ENCODE measurements at regions not wholly inside any gene's neighbourhood (a gene's known extent, or its start where the extent isn't known, plus 50 kb on each side); places are given as distances from the start of the nearest gene placed in this dataset.
"Not testable (repeated sequence)": the region's sequence is repeated elsewhere in the genome, so short reads cannot be mapped to it uniquely, and the experiment has no call there.

DNA sequence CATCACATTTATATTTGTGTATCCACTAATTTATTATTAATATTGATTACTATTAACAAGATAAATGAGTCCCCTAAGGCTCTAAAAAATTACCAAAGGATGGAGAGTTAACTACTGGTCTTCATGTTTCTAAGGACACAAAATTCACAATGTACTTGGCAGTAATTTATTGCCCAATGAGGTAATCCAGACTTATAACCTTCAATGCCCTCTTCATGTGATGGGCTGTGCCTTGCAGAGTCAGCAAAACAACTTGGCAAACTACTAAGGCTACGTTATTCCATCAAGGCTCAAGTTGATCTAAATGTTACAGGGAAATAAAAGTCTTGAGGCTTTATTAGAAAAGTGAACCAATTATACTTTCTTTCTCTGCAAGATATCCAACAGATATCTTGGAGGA lies 804.9 kb upstream of the NXPH2 start:
- H3K4me3 ChIP-seq (ENCODE audit: low read depth in 1 of 3, low read length in 3 of 3) = no peak overlapping the region
- no peak overlapping the region for H3K27ac ChIP-seq (ENCODE audit: low read depth in 1 of 3, low read length in 2 of 3)
- no peaks in the 10 kb centered on the region for H3K9me3 ChIP-seq (ENCODE audit: control insufficient read depth in 2 of 2, insufficient read depth in 1 of 2, low read depth in 1 of 2, low read length in 1 of 2)
- no peaks in the 10 kb centered on the region for H3K4me1 ChIP-seq (ENCODE audit: control insufficient read depth in 3 of 3, insufficient read depth in 2 of 3, low read depth in 1 of 3, low read length in 2 of 3)
- no peak for FAIRE-seq
- WGBS, 3 donors = 69 to 78% (median 71%) methylated on average over 1 of the region's 1 CpG
- DNase-seq = no peak
- no peaks in the 10 kb centered on the region for H3K27me3 ChIP-seq (ENCODE audit: control insufficient read depth in 3 of 3, insufficient read depth in 3 of 3, low read length in 3 of 3)
- no peaks in the 10 kb centered on the region for H3K36me3 ChIP-seq (ENCODE audit: control insufficient read depth in 3 of 3, insufficient read depth in 2 of 3, low read depth in 1 of 3, low read length in 3 of 3)

GRCh38 chr2:139574371-139574770 lies 794.2 kb upstream of the NXPH2 start:
- no peaks in the 10 kb centered on the region for H3K9me3 ChIP-seq (ENCODE audit: control insufficient read depth in 2 of 2, insufficient read depth in 1 of 2, low read depth in 1 of 2, low read length in 1 of 2)
- H3K27me3 ChIP-seq (ENCODE audit: control insufficient read depth in 3 of 3, insufficient read depth in 3 of 3, low read length in 3 of 3) = no peaks in the 10 kb centered on the region
- no peak for FAIRE-seq
- H3K4me1 ChIP-seq (ENCODE audit: control insufficient read depth in 3 of 3, insufficient read depth in 2 of 3, low read depth in 1 of 3, low read length in 2 of 3) = no peaks in the 10 kb centered on the region
- no peak overlapping the region for H3K27ac ChIP-seq (ENCODE audit: low read depth in 1 of 3, low read length in 2 of 3)
- no peaks in the 10 kb centered on the region for H3K36me3 ChIP-seq (ENCODE audit: control insufficient read depth in 3 of 3, insufficient read depth in 2 of 3, low read depth in 1 of 3, low read length in 3 of 3)
- no peak for DNase-seq
- H3K4me3 ChIP-seq (ENCODE audit: low read depth in 1 of 3, low read length in 3 of 3) = no peak overlapping the region
- WGBS, 3 donors = 0 to 2% (median 0%) methylated on average over 1 of the region's 1 CpG

GRCh38 chr2:139556789-139557188 lies 776.6 kb upstream of the NXPH2 start:
- no peaks in the 10 kb centered on the region for H3K9me3 ChIP-seq (ENCODE audit: control insufficient read depth in 2 of 2, insufficient read depth in 1 of 2, low read depth in 1 of 2, low read length in 1 of 2)
- DNase-seq (no peak), FAIRE-seq (no peak)
- H3K4me3 ChIP-seq (ENCODE audit: low read depth in 1 of 3, low read length in 3 of 3) = no peak overlapping the region
- H3K4me1 ChIP-seq (ENCODE audit: control insufficient read depth in 3 of 3, insufficient read depth in 2 of 3, low read depth in 1 of 3, low read length in 2 of 3) = no peaks in the 10 kb centered on the region
- no peak overlapping the region for H3K27ac ChIP-seq (ENCODE audit: low read depth in 1 of 3, low read length in 2 of 3)
- 85 to 88% (median 88%) methylated on average over 5 of the region's 5 CpGs for WGBS, 3 donors
- no peaks in the 10 kb centered on the region for H3K36me3 ChIP-seq (ENCODE audit: control insufficient read depth in 3 of 3, insufficient read depth in 2 of 3, low read depth in 1 of 3, low read length in 3 of 3)
- no peaks in the 10 kb centered on the region for H3K27me3 ChIP-seq (ENCODE audit: control insufficient read depth in 3 of 3, insufficient read depth in 3 of 3, low read length in 3 of 3)

GRCh38 chr2:139550873-139551272 lies 770.7 kb upstream of the NXPH2 start:
- Histone ChIP-seq H3K27ac (ENCODE audit: low read depth in 1 of 3, low read length in 2 of 3) (no peak overlapping the region), H3K4me3 (ENCODE audit: low read depth in 1 of 3, low read length in 3 of 3) (no peak overlapping the region), H3K9me3 (ENCODE audit: control insufficient read depth in 2 of 2, insufficient read depth in 1 of 2, low read depth in 1 of 2, low read length in 1 of 2) (no peaks in the 10 kb centered on the region), H3K27me3 (ENCODE audit: control insufficient read depth in 3 of 3, insufficient read depth in 3 of 3, low read length in 3 of 3) (no peaks in the 10 kb centered on the region), H3K4me1 (ENCODE audit: control insufficient read depth in 3 of 3, insufficient read depth in 2 of 3, low read depth in 1 of 3, low read length in 2 of 3) (no peaks in the 10 kb centered on the region), H3K36me3 (ENCODE audit: control insufficient read depth in 3 of 3, insufficient read depth in 2 of 3, low read depth in 1 of 3, low read length in 3 of 3) (no peaks in the 10 kb centered on the region)
- FAIRE-seq = no peak
- DNase-seq = no peak

- 0 to 33% (median 3%) methylated on average over 1 of the region's 1 CpG for WGBS, 3 donors
- no peaks in the 10 kb centered on the region for H3K9me3 ChIP-seq (ENCODE audit: control insufficient read depth in 2 of 2, insufficient read depth in 1 of 2, low read depth in 1 of 2, low read length in 1 of 2)
- H3K4me1 ChIP-seq (ENCODE audit: control insufficient read depth in 3 of 3, insufficient read depth in 2 of 3, low read depth in 1 of 3, low read length in 2 of 3) = no peaks in the 10 kb centered on the region
- FAIRE-seq (no peak), DNase-seq (no peak)
- no peak overlapping the region for H3K4me3 ChIP-seq (ENCODE audit: low read depth in 1 of 3, low read length in 3 of 3)
- H3K36me3 ChIP-seq (ENCODE audit: control insufficient read depth in 3 of 3, insufficient read depth in 2 of 3, low read depth in 1 of 3, low read length in 3 of 3) = no peaks in the 10 kb centered on the region
- H3K27me3 ChIP-seq (ENCODE audit: control insufficient read depth in 3 of 3, insufficient read depth in 3 of 3, low read length in 3 of 3) = no peaks in the 10 kb centered on the region
- H3K27ac ChIP-seq (ENCODE audit: low read depth in 1 of 3, low read length in 2 of 3) = no peak overlapping the region
Measured at GRCh38 chr2:139550341-139550740, 770.2 kb upstream of the NXPH2 start.

GRCh38 chr2:139544186-139544851 lies 764.1 kb upstream of the NXPH2 start:
- FAIRE-seq (no peak), DNase-seq (no peak)
- 64 to 72% (median 64%) methylated on average over 3 of the region's 3 CpGs for WGBS, 3 donors

DNA sequence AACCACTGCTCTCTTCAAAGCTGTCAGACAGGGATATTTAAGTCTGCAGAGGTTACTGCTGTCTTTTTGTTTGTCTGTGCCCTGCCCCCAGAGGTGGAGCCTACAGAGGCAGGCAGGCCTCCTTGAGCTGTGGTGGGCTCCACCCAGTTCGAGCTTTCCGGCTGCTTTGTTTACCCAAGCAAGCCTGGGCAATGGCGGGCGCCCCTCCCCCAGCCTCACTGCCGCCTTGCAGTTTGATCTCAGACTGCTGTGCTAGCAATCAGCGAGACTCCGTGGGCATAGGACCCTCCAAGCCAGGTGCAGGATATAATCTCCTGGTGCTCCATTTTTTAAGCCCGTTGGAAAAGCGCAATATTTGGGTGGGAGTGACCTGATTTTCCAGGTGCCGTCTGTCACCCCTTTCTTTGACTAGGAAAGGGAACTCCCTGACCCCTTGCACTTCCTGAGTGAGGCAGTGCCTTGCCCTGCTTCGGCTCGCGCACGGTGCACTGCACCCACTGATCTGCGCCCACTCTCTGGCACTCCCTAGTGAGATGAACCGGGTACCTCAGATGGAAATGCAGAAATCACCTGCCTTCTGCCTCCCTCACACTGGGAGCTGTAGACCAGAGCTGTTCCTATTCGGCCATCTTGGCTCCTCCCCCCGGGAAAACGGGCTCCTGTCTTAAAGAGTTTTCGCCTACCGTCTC lies 758.3 kb upstream of the NXPH2 start:
- not testable (repeated sequence) for FAIRE-seq

More at GRCh38 chr2:139544186-139544851, 764.1 kb upstream of the NXPH2 start:
- H3K4me3 ChIP-seq (ENCODE audit: low read depth in 1 of 3, low read length in 3 of 3) = no peak overlapping the region
- no peaks in the 10 kb centered on the region for H3K4me1 ChIP-seq (ENCODE audit: control insufficient read depth in 3 of 3, insufficient read depth in 2 of 3, low read depth in 1 of 3, low read length in 2 of 3)
- peaks cover 0 to 3% of the 10 kb centered on the region in 2 donors for H3K9me3 ChIP-seq (ENCODE audit: control insufficient read depth in 2 of 2, insufficient read depth in 1 of 2, low read depth in 1 of 2, low read length in 1 of 2)
- H3K27ac ChIP-seq (ENCODE audit: low read depth in 1 of 3, low read length in 2 of 3) = no peak overlapping the region
- H3K27me3 ChIP-seq (ENCODE audit: control insufficient read depth in 3 of 3, insufficient read depth in 3 of 3, low read length in 3 of 3) = no peaks in the 10 kb centered on the region
- no peaks in the 10 kb centered on the region for H3K36me3 ChIP-seq (ENCODE audit: control insufficient read depth in 3 of 3, insufficient read depth in 2 of 3, low read depth in 1 of 3, low read length in 3 of 3)

GRCh38 chr2:139529080-139529479 lies 748.9 kb upstream of the NXPH2 start:
- DNase-seq = peak in 1 of 2 donors; percentile 6

More for the DNA sequence above, 758.3 kb upstream of the NXPH2 start:
- 92 to 96% (median 93%) methylated on average over 14 to 21 of the region's 21 CpGs for WGBS, 3 donors
- H3K4me1 ChIP-seq (ENCODE audit: control insufficient read depth in 3 of 3, insufficient read depth in 2 of 3, low read depth in 1 of 3, low read length in 2 of 3); H3K27ac ChIP-seq (ENCODE audit: low read depth in 1 of 3, low read length in 2 of 3); H3K4me3 ChIP-seq (ENCODE audit: low read depth in 1 of 3, low read length in 3 of 3); H3K27me3 ChIP-seq (ENCODE audit: control insufficient read depth in 3 of 3, insufficient read depth in 3 of 3, low read length in 3 of 3); DNase-seq; H3K36me3 ChIP-seq (ENCODE audit: control insufficient read depth in 3 of 3, insufficient read depth in 2 of 3, low read depth in 1 of 3, low read length in 3 of 3); H3K9me3 ChIP-seq (ENCODE audit: control insufficient read depth in 2 of 2, insufficient read depth in 1 of 2, low read depth in 1 of 2, low read length in 1 of 2): not testable (repeated sequence)

More at GRCh38 chr2:139529080-139529479, 748.9 kb upstream of the NXPH2 start:
- FAIRE-seq = no peak
- H3K27me3 ChIP-seq (ENCODE audit: control insufficient read depth in 3 of 3, insufficient read depth in 3 of 3, low read length in 3 of 3) = no peaks in the 10 kb centered on the region
- H3K27ac ChIP-seq (ENCODE audit: low read depth in 1 of 3, low read length in 2 of 3) = no peak overlapping the region
- H3K36me3 ChIP-seq (ENCODE audit: control insufficient read depth in 3 of 3, insufficient read depth in 2 of 3, low read depth in 1 of 3, low read length in 3 of 3) = no peaks in the 10 kb centered on the region
- no peak overlapping the region for H3K4me3 ChIP-seq (ENCODE audit: low read depth in 1 of 3, low read length in 3 of 3)
- 12 to 43% (median 16%) methylated on average over 3 of the region's 3 CpGs for WGBS, 3 donors
- no peaks in the 10 kb centered on the region for H3K9me3 ChIP-seq (ENCODE audit: control insufficient read depth in 2 of 2, insufficient read depth in 1 of 2, low read depth in 1 of 2, low read length in 1 of 2)
- H3K4me1 ChIP-seq (ENCODE audit: control insufficient read depth in 3 of 3, insufficient read depth in 2 of 3, low read depth in 1 of 3, low read length in 2 of 3) = peaks cover 0 to 3% (median 0%) of the 10 kb centered on the region in 3 donors

Data from small intestine (tissue), 7 donors.